ENCODE measurements at regions not wholly inside any gene's neighbourhood (a gene's known extent, or its start where the extent isn't known, plus 50 kb on each side); places are given as distances from the start of the nearest gene placed in this dataset.

GRCh38 chr10:2852574-2853323 lies 214.6 kb upstream of the PFKP start:
- no peaks in the 10 kb centered on the region for H3K23me2 ChIP-seq (ENCODE audit: insufficient read length, low read depth, low read length, poor library complexity, severe bottlenecking)
- no peak overlapping the region for H2BK12ac ChIP-seq (ENCODE audit: insufficient read length, low read depth, low read length)
- no peak overlapping the region for H4K8ac ChIP-seq (replicated peaks; ENCODE audit: insufficient read length, low read depth, low read length)
- no peak overlapping the region for H2BK120ac ChIP-seq (ENCODE audit: low read depth, low read length, poor library complexity, severe bottlenecking)
- H3K9me3 Mint-ChIP-seq = no peaks in the 10 kb centered on the region; a peak in 1 of 5 replicates
- no peaks in the 10 kb centered on the region for H3K9me3 ChIP-seq (ENCODE audit: control insufficient read depth, low read depth, low read length)
- H3K4me2 ChIP-seq (ENCODE audit: insufficient read depth, insufficient read length, low read length) = no peak overlapping the region
- H2AFZ ChIP-seq (ENCODE audit: low read length) = no peak overlapping the region
- H3K4me3 Mint-ChIP-seq = no peak overlapping the region
- DNase-seq = no peak
- no peak overlapping the region for H3K9ac ChIP-seq (ENCODE audit: extremely low read depth, insufficient read length, low read length)
- no peaks in the 10 kb centered on the region for H4K20me1 ChIP-seq (ENCODE audit: control insufficient read depth, insufficient read depth, insufficient read length)
- no peak overlapping the region for H3K23ac ChIP-seq (ENCODE audit: insufficient read length, low read depth, low read length)
- no peak overlapping the region for H3K56ac ChIP-seq (ENCODE audit: insufficient read length, low read depth, low read length)
- H2BK20ac ChIP-seq (ENCODE audit: low read depth, low read length, poor library complexity, severe bottlenecking) = no peak overlapping the region
- H3K79me2 ChIP-seq (ENCODE audit: insufficient read depth, low read length) = no peaks in the 10 kb centered on the region
- no peak overlapping the region for H3K4ac ChIP-seq (ENCODE audit: low read depth, low read length)
- no peak overlapping the region for H3K18ac ChIP-seq (ENCODE audit: insufficient read length, low read depth, low read length)
- no peak for TF ChIP-seq CTCF (conservative IDR thresholded peaks at IDR 0.05)
- H3K79me1 ChIP-seq (ENCODE audit: insufficient read depth, low read depth, low read length, poor library complexity, severe bottlenecking) = no peaks in the 10 kb centered on the region
- WGBS (ENCODE audit: extremely low coverage, insufficient read length, low lambda C conversion rate) = no CpG with 5 or more reads among the region's 2 CpGs
- H2BK15ac ChIP-seq (ENCODE audit: low read depth, low read length) = no peak overlapping the region
- H3K36me3 Mint-ChIP-seq (ENCODE audit: insufficient read depth in 1 of 3, low read depth in 3 of 3) = no peaks in the 10 kb centered on the region; a peak in 1 of 7 replicates
- H2AK5ac ChIP-seq (ENCODE audit: insufficient read length, low read length) = no peak overlapping the region
- H3K4me1 ChIP-seq (ENCODE audit: insufficient read depth, low read length) = peaks cover 2% of the 10 kb centered on the region; the same call in 1 of the 2 replicates
- H3K4me1 Mint-ChIP-seq = peaks cover 12 to 20% of the 10 kb centered on the region in 2 experiments
- H3K27ac Mint-ChIP-seq = no peak overlapping the region
- no peak overlapping the region for H4K5ac ChIP-seq (ENCODE audit: insufficient read length, low read depth, low read length)
- H3K27me3 Mint-ChIP-seq (ENCODE audit: low read depth) = no peaks in the 10 kb centered on the region
- H2BK5ac ChIP-seq (ENCODE audit: insufficient read length, low read length) = no peak overlapping the region
- H4K91ac ChIP-seq (ENCODE audit: insufficient read length, low read depth, low read length) = no peak overlapping the region
- H3T11ph ChIP-seq (ENCODE audit: low read length) = no peak overlapping the region
- no peak overlapping the region for H3K27ac ChIP-seq (ENCODE audit: insufficient read length, low read depth, low read length)
- no peak overlapping the region for H3K14ac ChIP-seq (ENCODE audit: insufficient read depth, low read length)
- no peaks in the 10 kb centered on the region for H3K27me3 ChIP-seq (ENCODE audit: insufficient read depth, low read length)
